Activated CD8-positive, alpha-beta T cell treated with anti-CD3 and anti-CD28 coated beads, Interleukin-2, amount 10 ng/mL, durations not matched to agents 7 days and 5 days (primary cell): ENCODE measurements at regions not wholly inside any gene's neighbourhood (a gene's known extent, or its start where the extent isn't known, plus 50 kb on each side); places are given as distances from the start of the nearest gene placed in this dataset.

Source experiments
- ATAC-seq: fragments of 150-1000 bp; cut with Tn5 transposase; one replicate; pipeline ENCODE4 v1.10.0; 2021; ENCODE audit warnings: moderate library complexity
- CTCF ChIA-PET: fragments of 350-600 bp; sonication (Branson Sonifier 250); formaldehyde crosslinking; loops from one replicate; lab custom pipeline; 2021; ENCODE audit warnings: antibody characterized with exemption; lab: Charles Lee
- POLR2A ChIA-PET: fragments of 350-600 bp; sonication (Branson Sonifier 250); formaldehyde crosslinking; loops from one replicate; lab custom pipeline; 2021; ENCODE audit warnings: antibody characterized with exemption; lab: Charles Lee
- DNase-seq: peaks from one replicate; pipeline ENCODE4 v3.0.0-alpha.2; 2020
- H3K27ac Mint-ChIP-seq: one replicate; pipeline ENCODE4 v1.8.0; 2021; ENCODE audit warnings: mild to moderate bottlenecking, mixed read lengths
- H3K27me3 Mint-ChIP-seq: one replicate; pipeline ENCODE4 v1.8.0; 2021; ENCODE audit warnings: low read depth, mixed read lengths
- H3K36me3 Mint-ChIP-seq: one replicate; pipeline ENCODE4 v1.8.0; 2021; ENCODE audit warnings: low read depth, mixed read lengths
- H3K4me1 Mint-ChIP-seq: one replicate; pipeline ENCODE4 v1.8.0; 2021; ENCODE audit warnings: low read depth, mixed read lengths
- H3K4me3 Mint-ChIP-seq: one replicate; pipeline ENCODE4 v1.8.0; 2021; ENCODE audit warnings: mild to moderate bottlenecking, mixed read lengths
- H3K9me3 Mint-ChIP-seq: one replicate; pipeline ENCODE4 v1.8.0; 2022; ENCODE audit warnings: mixed read lengths; ENCODE audit not compliant: insufficient read depth

GRCh38 chr18:4658804-4659203, 203.7 kb upstream of the DLGAP1 start:
- H3K36me3 Mint-ChIP-seq = no peaks in the 10 kb centered on the region
- ChIA-PET POLR2A (no interaction called here), CTCF (no interaction called here)
- H3K27ac Mint-ChIP-seq = no peak overlapping the region
- no peaks in the 10 kb centered on the region for H3K4me1 Mint-ChIP-seq
- H3K27me3 Mint-ChIP-seq = no peaks in the 10 kb centered on the region
- H3K9me3 Mint-ChIP-seq = peaks cover 12% of the 10 kb centered on the region
- DNase-seq (no peak), ATAC-seq (no peak)
- H3K4me3 Mint-ChIP-seq = no peak overlapping the region

DNA sequence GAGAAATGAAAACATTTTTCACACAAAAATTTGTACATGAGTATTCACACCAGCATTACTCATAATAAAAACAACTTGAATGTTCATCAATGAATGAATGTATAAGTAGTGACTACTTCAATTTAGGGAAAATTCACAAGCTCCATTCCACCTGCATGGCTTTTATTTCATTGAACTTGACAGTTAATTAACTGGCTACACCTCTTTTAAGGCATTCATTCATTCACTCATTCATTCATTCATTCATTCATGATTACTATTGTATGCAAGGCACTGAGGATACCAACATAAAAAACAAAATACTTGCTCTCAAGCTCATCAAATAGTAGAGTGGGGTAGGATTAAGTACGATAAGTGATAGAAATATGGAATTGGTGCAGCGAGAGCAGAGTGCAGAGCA, 198.3 kb upstream of the DLGAP1 start:
- Mint-ChIP-seq H3K36me3 (no peaks in the 10 kb centered on the region), H3K27ac (no peak overlapping the region), H3K4me1 (no peaks in the 10 kb centered on the region), H3K27me3 (no peaks in the 10 kb centered on the region), H3K9me3 (no peaks in the 10 kb centered on the region), H3K4me3 (no peak overlapping the region)
- ATAC-seq = no peak
- no peak for DNase-seq
- POLR2A ChIA-PET = no interaction called here
- CTCF ChIA-PET = no interaction called here

DNA sequence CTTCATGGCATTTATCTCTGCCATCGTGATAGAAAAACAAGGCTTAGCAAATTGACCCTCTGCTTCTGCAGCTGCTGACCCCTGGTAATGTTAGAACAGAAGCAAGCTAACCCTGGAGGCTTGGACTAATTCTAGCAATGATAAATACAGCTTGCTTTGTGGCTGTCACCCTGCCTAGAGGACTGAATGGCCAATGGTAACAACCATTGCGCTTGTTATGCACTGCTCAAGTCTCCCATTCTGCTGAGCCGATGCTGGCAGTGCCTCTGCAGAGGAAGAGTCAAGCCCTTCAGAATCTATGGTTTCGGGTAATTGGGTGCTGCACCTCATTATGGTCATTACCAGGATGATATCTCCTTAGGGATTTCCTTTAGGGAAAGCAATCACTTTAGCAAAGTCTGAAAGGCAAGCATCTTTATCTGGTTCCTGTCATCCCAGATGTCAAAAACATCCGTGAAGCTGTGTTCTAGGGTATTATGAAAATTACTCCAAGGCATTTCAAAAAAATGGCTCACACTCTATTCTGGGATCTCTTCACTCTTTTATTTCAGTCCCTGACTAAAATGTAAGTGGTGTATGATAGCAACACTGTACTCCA, 186.8 kb upstream of the DLGAP1 start:
- no peak overlapping the region for H3K27ac Mint-ChIP-seq
- H3K4me3 Mint-ChIP-seq = no peak overlapping the region
- no peaks in the 10 kb centered on the region for H3K4me1 Mint-ChIP-seq
- DNase-seq = no peak
- no peak for ATAC-seq
- ChIA-PET CTCF (no interaction called here), POLR2A (no interaction called here)
- no peaks in the 10 kb centered on the region for H3K36me3 Mint-ChIP-seq
- no peaks in the 10 kb centered on the region for H3K27me3 Mint-ChIP-seq
- H3K9me3 Mint-ChIP-seq = peaks cover 10% of the 10 kb centered on the region

GRCh38 chr18:4640349-4641012, 185.4 kb upstream of the DLGAP1 start:
- DNase-seq (no peak), ATAC-seq (no peak)
- Mint-ChIP-seq H3K27me3 (no peaks in the 10 kb centered on the region), H3K27ac (no peak overlapping the region), H3K36me3 (no peaks in the 10 kb centered on the region), H3K9me3 (peaks cover 6% of the 10 kb centered on the region), H3K4me3 (no peak overlapping the region), H3K4me1 (no peaks in the 10 kb centered on the region)
- ChIA-PET CTCF (no interaction called here), POLR2A (no interaction called here)

- POLR2A ChIA-PET = no interaction called here
- ATAC-seq (no peak), DNase-seq (no peak)
- Mint-ChIP-seq H3K9me3 (peaks cover 12% of the 10 kb centered on the region), H3K36me3 (no peaks in the 10 kb centered on the region), H3K4me3 (no peak overlapping the region), H3K27ac (no peak overlapping the region), H3K4me1 (no peaks in the 10 kb centered on the region), H3K27me3 (no peaks in the 10 kb centered on the region)
- CTCF ChIA-PET = no interaction called here
These were observed 184.7 kb upstream of the DLGAP1 start for GRCh38 chr18:4639628-4640310.

GRCh38 chr18:4638680-4639079, 183.6 kb upstream of the DLGAP1 start:
- Mint-ChIP-seq H3K9me3 (peaks cover 12% of the 10 kb centered on the region), H3K27me3 (no peaks in the 10 kb centered on the region), H3K27ac (no peak overlapping the region), H3K36me3 (no peaks in the 10 kb centered on the region), H3K4me1 (no peaks in the 10 kb centered on the region), H3K4me3 (no peak overlapping the region)
- ChIA-PET POLR2A (no interaction called here), CTCF (no interaction called here)
- DNase-seq = no peak
- no peak for ATAC-seq

DNA sequence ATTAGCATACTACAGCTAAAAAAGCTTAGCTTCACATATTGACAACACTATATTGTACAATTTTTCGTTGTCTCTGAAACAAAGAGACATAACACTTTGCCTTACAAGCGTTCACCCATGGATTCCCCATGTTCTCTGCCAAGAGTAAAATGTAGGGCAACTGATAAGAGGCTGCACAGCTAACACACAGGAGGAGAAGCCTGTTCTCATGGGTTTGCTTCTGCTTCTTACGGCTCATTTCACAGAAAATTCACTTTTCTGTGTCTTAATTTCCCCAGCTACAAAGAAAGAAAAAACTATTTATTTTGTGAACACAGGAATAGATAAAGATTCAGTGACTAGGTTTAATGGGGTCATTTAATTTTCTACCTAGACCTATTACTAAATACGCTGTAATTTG, 182.8 kb upstream of the DLGAP1 start:
- H3K4me1 Mint-ChIP-seq = no peaks in the 10 kb centered on the region
- no peak overlapping the region for H3K27ac Mint-ChIP-seq
- no peaks in the 10 kb centered on the region for H3K36me3 Mint-ChIP-seq
- H3K9me3 Mint-ChIP-seq = peaks cover 14% of the 10 kb centered on the region
- no peak overlapping the region for H3K4me3 Mint-ChIP-seq
- no peak for ATAC-seq
- no peak for DNase-seq
- H3K27me3 Mint-ChIP-seq = no peaks in the 10 kb centered on the region
- CTCF ChIA-PET = no interaction called here
- POLR2A ChIA-PET = no interaction called here

GRCh38 chr18:4636967-4637366, 181.9 kb upstream of the DLGAP1 start:
- no peaks in the 10 kb centered on the region for H3K36me3 Mint-ChIP-seq
- CTCF ChIA-PET = no interaction called here
- ATAC-seq = no peak
- DNase-seq = no peak
- POLR2A ChIA-PET = no interaction called here
- peaks cover 19% of the 10 kb centered on the region for H3K9me3 Mint-ChIP-seq
- H3K4me3 Mint-ChIP-seq = no peak overlapping the region
- no peak overlapping the region for H3K27ac Mint-ChIP-seq
- H3K27me3 Mint-ChIP-seq = no peaks in the 10 kb centered on the region
- no peaks in the 10 kb centered on the region for H3K4me1 Mint-ChIP-seq

GRCh38 chr18:4631239-4631638, 176.1 kb upstream of the DLGAP1 start:
- ATAC-seq (no peak), DNase-seq (no peak)
- Mint-ChIP-seq H3K4me1 (no peaks in the 10 kb centered on the region), H3K4me3 (no peak overlapping the region), H3K27me3 (no peaks in the 10 kb centered on the region), H3K27ac (no peak overlapping the region), H3K36me3 (no peaks in the 10 kb centered on the region), H3K9me3 (peaks cover 24% of the 10 kb centered on the region)
- CTCF ChIA-PET = no interaction called here
- POLR2A ChIA-PET = no interaction called here

DNA sequence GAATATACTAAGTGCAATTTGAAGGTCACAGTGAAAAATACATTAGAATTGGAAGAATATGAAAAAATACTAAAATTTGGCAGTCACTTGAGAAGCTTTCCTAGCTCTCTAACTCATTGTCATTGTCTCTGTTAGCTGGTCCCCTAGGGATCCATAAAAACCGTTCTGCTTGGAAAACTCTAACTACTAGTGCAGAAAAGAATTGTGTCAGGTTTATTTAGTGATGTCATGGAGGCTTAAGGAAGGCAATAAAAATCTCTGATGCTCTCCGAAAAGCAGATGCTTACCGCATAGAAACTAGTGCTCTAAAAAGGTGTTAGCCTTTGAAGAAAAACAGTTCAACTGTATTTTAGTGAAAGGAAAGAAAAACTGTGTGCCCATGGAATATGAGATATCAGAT, 150.1 kb upstream of the DLGAP1 start:
- Mint-ChIP-seq H3K36me3 (no peaks in the 10 kb centered on the region), H3K27ac (no peak overlapping the region), H3K9me3 (no peaks in the 10 kb centered on the region), H3K27me3 (no peaks in the 10 kb centered on the region), H3K4me1 (no peaks in the 10 kb centered on the region), H3K4me3 (no peak overlapping the region)
- ATAC-seq (no peak), DNase-seq (no peak)
- CTCF ChIA-PET = no interaction called here
- POLR2A ChIA-PET = no interaction called here

- Mint-ChIP-seq H3K4me3 (no peak overlapping the region), H3K27me3 (no peaks in the 10 kb centered on the region), H3K4me1 (no peaks in the 10 kb centered on the region), H3K27ac (no peak overlapping the region), H3K9me3 (peaks cover 4% of the 10 kb centered on the region), H3K36me3 (no peaks in the 10 kb centered on the region)
- ChIA-PET POLR2A (no interaction called here), CTCF (no interaction called here)
- DNase-seq = no peak
- no peak for ATAC-seq
These were observed 148.8 kb upstream of the DLGAP1 start for GRCh38 chr18:4603955-4604354.

- Mint-ChIP-seq H3K4me3 (no peak overlapping the region), H3K27me3 (no peaks in the 10 kb centered on the region), H3K27ac (no peak overlapping the region), H3K4me1 (no peaks in the 10 kb centered on the region), H3K36me3 (no peaks in the 10 kb centered on the region), H3K9me3 (peaks cover 9% of the 10 kb centered on the region)
- DNase-seq (no peak), ATAC-seq (no peak)
- POLR2A ChIA-PET = no interaction called here
- CTCF ChIA-PET = no interaction called here
These were observed 144.2 kb upstream of the DLGAP1 start for GRCh38 chr18:4599312-4599711.
